ENCODE measurements at regions not wholly inside any gene's neighbourhood (a gene's known extent, or its start where the extent isn't known, plus 50 kb on each side); places are given as distances from the start of the nearest gene placed in this dataset.

DNA sequence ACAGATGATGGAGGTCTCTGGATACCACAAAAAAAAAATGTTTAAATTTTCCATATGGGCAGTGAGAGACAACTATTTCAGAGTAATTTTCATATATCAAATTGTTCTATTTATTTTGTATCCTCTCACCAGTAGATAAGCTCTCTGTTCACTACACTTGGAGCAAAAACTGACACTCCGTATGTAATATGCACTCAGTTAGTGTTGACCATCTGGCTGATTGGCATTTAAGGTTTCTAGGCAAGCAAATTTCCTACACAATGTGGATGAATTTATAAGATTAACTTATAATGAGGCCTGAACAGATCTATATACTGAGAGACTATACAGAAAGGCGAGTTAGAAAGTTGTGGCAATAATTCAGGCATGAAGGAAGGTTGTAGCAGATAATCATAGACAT is 836.5 kb upstream of the SEMA6D start:
- H3K4me2 ChIP-seq: no peak overlapping the region
- DNase-seq (ENCODE audit: low read depth in 1 of 2, low spot score in 1 of 2) (no peak), ATAC-seq (no peak), FAIRE-seq (no peak)
- no peaks in the 10 kb centered on the region for H3K4me1 ChIP-seq
- TF ChIP-seq SMC3 (IDR thresholded peaks at IDR 0.05) (no peak), POLR2A (IDR thresholded peaks at IDR 0.05; ENCODE audit: low read length) (no peak)
- no peaks in the 10 kb centered on the region for H3K9me3 ChIP-seq
- ChIA-PET CTCF (no interaction called here), POLR2A (no interaction called here)
- no peak overlapping the region for H3K4me3 ChIP-seq
- WGBS (ENCODE audit: missing lambda C conversion rate): 6% methylated on average over 2 of the region's 2 CpGs
- H3K27ac ChIP-seq: no peak overlapping the region

DNA sequence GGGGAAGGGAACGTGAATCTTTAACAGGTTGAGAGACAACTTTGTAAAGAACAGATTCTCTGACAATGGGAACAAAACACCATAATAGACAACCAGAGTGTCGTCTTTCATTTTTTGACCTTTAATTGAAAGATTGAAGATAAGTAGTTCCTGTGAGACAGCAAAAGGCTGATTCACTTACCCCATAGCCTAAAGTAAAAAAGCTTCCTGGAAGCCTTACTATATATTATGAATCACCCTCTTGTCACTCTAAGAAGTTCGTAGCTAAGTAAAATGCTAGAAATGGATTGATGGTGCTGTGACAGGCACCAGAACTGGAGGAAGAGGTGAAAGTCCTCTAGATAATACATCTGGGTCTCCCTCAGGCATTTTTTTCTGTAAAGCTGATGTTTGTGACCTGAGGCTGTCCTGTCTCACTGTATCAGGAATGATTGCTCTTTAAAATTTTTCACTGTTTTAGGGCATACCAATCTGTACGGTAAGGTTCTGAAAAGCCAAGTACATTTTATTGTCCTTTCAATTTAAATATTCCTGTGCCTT is 824.6 kb upstream of the SEMA6D start:
- FAIRE-seq (no peak), ATAC-seq (no peak), DNase-seq (ENCODE audit: low read depth in 1 of 2, low spot score in 1 of 2) (no peak)
- POLR2A ChIA-PET: no interaction called here
- no peak overlapping the region for H3K4me2 ChIP-seq
- WGBS (ENCODE audit: missing lambda C conversion rate): 24% methylated on average over 4 of the region's 4 CpGs
- TF ChIP-seq HOXB5 (CRISPR knock-in tag; IDR thresholded peaks at IDR 0.05) (no peak), RCOR1 (IDR thresholded peaks at IDR 0.05; ENCODE audit: low read depth, low read length) (no peak), POLR2AphosphoS2 (conservative IDR thresholded peaks at IDR 0.05; ENCODE audit: low read length) (no peak), FOSB (CRISPR knock-in tag; IDR thresholded peaks at IDR 0.05) (no peak), ZC3H11A (IDR thresholded peaks at IDR 0.05) (no peak), RNF2 (IDR thresholded peaks at IDR 0.05; ENCODE audit: borderline replicate concordance, low read depth) (no peak), REST (IDR thresholded peaks at IDR 0.05) (no peak), POLR2A (IDR thresholded peaks at IDR 0.05; ENCODE audit: low read length) (no peak), BCL3 (IDR thresholded peaks at IDR 0.05) (no peak), EP300 (IDR thresholded peaks at IDR 0.05) (no peak), FOXS1 (CRISPR knock-in tag; IDR thresholded peaks at IDR 0.05) (no peak), E2F6 (IDR thresholded peaks at IDR 0.05; ENCODE audit: borderline replicate concordance, low read depth) (no peak)
- TF ChIP-seq, protein P1, sequence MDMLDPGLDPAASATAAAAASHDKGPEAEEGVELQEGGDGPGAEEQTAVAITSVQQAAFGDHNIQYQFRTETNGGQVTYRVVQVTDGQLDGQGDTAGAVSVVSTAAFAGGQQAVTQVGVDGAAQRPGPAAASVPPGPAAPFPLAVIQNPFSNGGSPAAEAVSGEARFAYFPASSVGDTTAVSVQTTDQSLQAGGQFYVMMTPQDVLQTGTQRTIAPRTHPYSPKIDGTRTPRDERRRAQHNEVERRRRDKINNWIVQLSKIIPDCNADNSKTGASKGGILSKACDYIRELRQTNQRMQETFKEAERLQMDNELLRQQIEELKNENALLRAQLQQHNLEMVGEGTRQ (IDR thresholded peaks at IDR 0.05): no peak
- no peaks in the 10 kb centered on the region for H3K9me3 ChIP-seq
- H3K4me3 ChIP-seq: no peak overlapping the region
- no peak overlapping the region for H3K27ac ChIP-seq
- no peaks in the 10 kb centered on the region for H3K4me1 ChIP-seq
- CTCF ChIA-PET: no interaction called here

DNA sequence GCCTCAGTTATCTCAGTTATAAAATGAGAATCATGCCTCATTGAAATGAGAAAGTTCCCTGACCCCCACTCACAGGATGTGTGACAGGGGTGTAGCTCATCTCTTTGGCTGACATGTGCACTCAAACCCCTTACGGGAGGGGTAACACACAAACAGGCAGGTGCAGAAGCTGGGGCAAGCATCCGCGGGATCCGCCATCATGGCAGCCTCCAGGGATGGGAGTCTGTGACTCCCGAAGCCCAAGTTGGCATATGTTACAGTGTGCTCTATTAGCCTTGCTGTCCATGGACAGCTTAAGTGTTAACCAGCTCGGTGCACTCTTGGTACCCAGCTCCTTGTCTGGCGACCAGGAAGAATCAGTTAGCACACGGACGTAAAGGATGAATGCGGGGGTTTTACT is 822.7 kb upstream of the SEMA6D start:
- 33% methylated on average over 6 of the region's 10 CpGs for WGBS (ENCODE audit: missing lambda C conversion rate)
- no peak for FAIRE-seq
- POLR2A ChIA-PET: no interaction called here

More for the DNA sequence above, 822.7 kb upstream of the SEMA6D start:
- Histone ChIP-seq H3K4me3 (no peak overlapping the region), H3K27ac (no peak overlapping the region), H3K9me3 (no peaks in the 10 kb centered on the region), H3K4me1 (no peaks in the 10 kb centered on the region), H3K4me2 (no peak overlapping the region)
- ATAC-seq (no peak), DNase-seq (ENCODE audit: low read depth in 1 of 2, low spot score in 1 of 2) (no peak)
- TF ChIP-seq HEYL (CRISPR knock-in tag; IDR thresholded peaks at IDR 0.05): no peak
- TF ChIP-seq, protein P2, sequence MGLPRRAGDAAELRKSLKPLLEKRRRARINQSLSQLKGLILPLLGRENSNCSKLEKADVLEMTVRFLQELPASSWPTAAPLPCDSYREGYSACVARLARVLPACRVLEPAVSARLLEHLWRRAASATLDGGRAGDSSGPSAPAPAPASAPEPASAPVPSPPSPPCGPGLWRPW (IDR thresholded peaks at IDR 0.05): no peak
- TF ChIP-seq, protein P3, sequence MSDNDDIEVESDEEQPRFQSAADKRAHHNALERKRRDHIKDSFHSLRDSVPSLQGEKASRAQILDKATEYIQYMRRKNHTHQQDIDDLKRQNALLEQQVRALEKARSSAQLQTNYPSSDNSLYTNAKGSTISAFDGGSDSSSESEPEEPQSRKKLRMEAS (IDR thresholded peaks at IDR 0.05): no peak
- TF ChIP-seq KDM1A (IDR thresholded peaks at IDR 0.05; ENCODE audit: low read depth): no peak
- no peak for TF ChIP-seq TP53 (CRISPR knock-in tag; IDR thresholded peaks at IDR 0.05)
- TF ChIP-seq NFE2L2 (conservative IDR thresholded peaks at IDR 0.05; ENCODE audit: low read length): no peak
- no peak for TF ChIP-seq CEBPB (IDR thresholded peaks at IDR 0.05)
- TF ChIP-seq MYC (IDR thresholded peaks at IDR 0.05; ENCODE audit: borderline replicate concordance, low read length): no peak
- TF ChIP-seq JUNB (IDR thresholded peaks at IDR 0.05): no peak
- TF ChIP-seq ESRRA (IDR thresholded peaks at IDR 0.05; ENCODE audit: borderline replicate concordance, low read length): no peak
- TF ChIP-seq, protein P4, sequence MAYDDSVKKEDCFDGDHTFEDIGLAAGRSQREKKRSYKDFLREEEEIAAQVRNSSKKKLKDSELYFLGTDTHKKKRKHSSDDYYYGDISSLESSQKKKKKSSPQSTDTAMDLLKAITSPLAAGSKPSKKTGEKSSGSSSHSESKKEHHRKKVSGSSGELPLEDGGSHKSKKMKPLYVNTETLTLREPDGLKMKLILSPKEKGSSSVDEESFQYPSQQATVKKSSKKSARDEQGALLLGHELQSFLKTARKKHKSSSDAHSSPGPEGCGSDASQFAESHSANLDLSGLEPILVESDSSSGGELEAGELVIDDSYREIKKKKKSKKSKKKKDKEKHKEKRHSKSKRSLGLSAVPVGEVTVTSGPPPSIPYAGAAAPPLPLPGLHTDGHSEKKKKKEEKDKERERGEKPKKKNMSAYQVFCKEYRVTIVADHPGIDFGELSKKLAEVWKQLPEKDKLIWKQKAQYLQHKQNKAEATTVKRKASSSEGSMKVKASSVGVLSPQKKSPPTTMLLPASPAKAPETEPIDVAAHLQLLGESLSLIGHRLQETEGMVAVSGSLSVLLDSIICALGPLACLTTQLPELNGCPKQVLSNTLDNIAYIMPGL (CRISPR knock-in tag; IDR thresholded peaks at IDR 0.05; ENCODE audit: borderline replicate concordance): no peak
- CTCF ChIA-PET: no interaction called here

All from A549 (cell line).